Right lung (tissue), 2 donors: ENCODE measurements at regions not wholly inside any gene's neighbourhood (a gene's known extent, or its start where the extent isn't known, plus 50 kb on each side); places are given as distances from the start of the nearest gene placed in this dataset.
"Not testable (repeated sequence)": the region's sequence is repeated elsewhere in the genome, so short reads cannot be mapped to it uniquely, and the experiment has no call there.

Source experiments
- DNase-seq, 2 donors: peaks; one replicate each; pipeline ENCODE4 v3.0.0-alpha.2; 2013

- DNase-seq, result no peak
Observed at GRCh38 chr15:96470681-96471310, 140.3 kb downstream of the NR2F2 start.

DNA sequence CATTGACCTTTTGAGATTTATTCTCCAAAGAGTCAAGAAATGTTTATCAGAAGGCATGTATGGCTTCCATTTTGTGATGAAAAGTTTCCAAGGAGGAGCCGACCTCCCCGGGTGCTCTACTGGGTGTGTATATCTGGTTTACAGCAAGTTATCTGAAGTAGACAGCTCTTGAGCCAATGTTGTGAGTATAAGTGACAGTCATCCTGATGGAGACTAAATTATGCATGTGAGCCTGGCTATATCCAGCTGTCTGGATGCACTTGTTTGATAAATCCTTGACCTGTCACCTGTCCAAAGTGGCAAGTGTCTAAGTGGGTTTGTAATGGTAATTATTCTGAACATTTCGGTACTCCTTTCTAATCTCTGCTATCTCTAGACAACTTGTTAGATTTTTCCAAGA, 142.2 kb downstream of the NR2F2 start:
- no peak for DNase-seq

- DNase-seq, result no peak
Observed at GRCh38 chr15:96473556-96473955, 143.1 kb downstream of the NR2F2 start.

DNA sequence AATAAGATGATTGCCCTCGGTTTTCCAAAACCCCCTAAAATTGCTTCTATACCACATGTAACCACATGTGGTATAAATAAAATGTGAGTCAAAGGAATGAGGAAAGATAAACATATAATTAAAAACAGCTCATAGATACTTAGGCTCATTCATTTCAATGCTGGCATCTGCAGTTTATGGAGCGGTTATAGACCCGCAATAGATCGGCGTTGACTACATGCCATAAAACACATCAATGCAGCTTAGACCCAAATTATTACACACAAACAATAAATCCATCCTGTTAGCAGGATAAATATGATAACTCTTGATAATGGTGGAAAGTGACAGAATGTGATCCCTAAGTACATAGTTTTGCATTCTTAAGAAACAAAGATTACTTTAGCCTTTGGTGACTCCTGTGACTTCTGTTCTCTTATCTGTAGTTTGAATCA, 143.7 kb downstream of the NR2F2 start:
- no peak for DNase-seq

- no peak for DNase-seq
Observed at GRCh38 chr15:96477227-96477626, 146.7 kb downstream of the NR2F2 start.

- not testable (repeated sequence) for DNase-seq
Observed at GRCh38 chr15:96484412-96484811, 153.9 kb downstream of the NR2F2 start.

DNA sequence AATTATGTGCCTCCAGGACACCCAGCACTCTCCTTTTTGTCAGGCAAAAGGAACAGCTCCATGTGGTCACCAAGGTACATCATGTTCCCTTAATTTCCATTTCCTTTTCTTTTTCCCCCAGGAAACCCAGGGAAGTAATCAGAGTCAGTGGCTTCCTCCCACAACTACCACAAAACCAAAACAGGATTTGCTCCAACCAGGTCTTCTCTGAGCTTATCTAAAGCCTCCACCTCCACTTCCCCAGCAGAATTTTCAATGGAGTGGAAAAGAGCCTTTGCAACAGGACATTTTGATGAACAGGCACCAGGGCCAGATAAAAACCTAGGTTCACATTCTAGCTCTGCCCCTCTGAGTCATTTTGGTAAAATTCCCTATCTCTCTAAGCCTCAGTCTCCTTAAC, 154.3 kb downstream of the NR2F2 start:
- no peak for DNase-seq

GRCh38 chr15:96487245-96487644, 156.7 kb downstream of the NR2F2 start:
- DNase-seq, result no peak

GRCh38 chr15:96491066-96491699, 160.7 kb downstream of the NR2F2 start:
- not testable (repeated sequence) for DNase-seq

- DNase-seq, result not testable (repeated sequence)
Observed at GRCh38 chr15:96491700-96492644, 161.5 kb downstream of the NR2F2 start.

DNA sequence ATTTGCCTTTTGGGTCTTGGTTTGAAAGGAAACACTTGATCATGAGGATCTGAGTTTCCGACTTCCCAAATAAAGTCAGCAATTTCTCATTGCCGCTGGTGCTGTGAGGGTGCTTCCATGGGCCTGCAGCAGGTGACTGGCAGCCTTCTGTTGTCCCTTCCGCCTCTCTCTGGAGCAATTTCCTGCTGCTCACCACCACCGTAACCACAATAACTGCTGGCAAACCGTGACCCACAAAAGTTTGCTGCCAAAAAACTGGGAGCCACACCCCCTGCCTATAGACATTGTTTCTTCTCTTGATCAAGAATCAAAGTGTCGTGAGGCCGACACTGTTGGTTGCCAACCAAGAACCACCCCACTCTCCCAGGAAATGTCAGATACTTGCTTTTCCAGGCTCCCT, 164.0 kb downstream of the NR2F2 start:
- DNase-seq, result no peak

- no peak for DNase-seq
Observed at GRCh38 chr15:96495386-96495785, 164.9 kb downstream of the NR2F2 start.

GRCh38 chr15:96497951-96498350, 167.5 kb downstream of the NR2F2 start:
- no peak for DNase-seq

DNA sequence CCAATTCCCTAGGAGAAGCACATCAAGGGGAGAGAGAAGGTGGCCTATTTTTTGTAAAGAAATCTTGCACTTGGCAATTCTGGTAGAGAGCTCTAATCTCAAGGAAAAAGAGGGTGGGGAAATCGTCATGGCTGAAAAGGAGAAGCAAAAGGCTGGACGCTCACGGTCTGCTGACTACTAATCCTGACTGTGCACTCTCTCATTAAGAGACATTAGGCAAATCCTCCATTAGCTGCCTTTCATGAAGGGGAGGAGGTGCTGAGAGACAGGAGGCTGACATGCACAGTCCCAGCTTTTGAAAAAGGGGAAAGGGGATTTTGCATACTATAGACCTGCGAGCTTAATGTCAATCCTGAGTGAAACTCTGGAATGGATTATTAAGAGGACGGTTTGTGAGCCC, 170.0 kb downstream of the NR2F2 start:
- DNase-seq, result no peak

DNA sequence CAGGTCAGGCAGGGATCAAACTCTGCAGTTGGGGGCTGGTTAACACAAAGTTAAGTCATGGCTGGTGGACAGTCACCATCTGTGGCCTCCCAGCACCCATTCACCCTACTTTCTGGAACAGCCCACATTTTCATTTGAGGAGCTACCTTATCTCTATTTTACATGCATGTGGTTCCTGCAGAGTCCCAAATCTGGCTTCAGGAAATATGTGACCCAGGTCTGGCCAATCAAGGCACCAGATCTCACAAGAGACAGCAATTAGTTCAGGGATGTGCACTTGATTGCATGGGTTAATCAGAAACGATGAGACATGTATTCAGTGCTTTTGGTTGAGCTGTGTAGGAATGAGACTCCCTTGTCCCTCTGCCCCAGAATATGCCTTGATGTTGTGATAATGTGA, 170.9 kb downstream of the NR2F2 start:
- no peak for DNase-seq

GRCh38 chr15:96502196-96502595, 171.7 kb downstream of the NR2F2 start:
- no peak for DNase-seq

DNA sequence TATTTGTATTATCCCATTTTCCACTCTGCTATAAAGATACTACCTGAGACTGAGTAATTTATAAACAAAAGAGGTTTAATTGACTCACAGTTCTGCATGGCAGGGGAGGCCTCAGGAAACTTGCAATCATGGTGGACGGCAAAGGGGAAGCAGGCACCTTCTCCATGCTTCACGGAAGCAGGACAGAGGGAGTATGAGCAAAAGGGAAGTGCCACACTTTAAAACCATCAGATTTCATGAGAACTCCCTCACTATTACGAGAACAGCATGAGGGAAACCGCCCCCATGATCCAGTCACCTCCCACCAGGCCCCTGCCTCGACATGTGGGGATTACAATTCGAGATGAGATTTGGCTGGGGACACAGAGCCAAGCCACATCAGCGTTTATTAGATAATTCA, 172.8 kb downstream of the NR2F2 start:
- DNase-seq, result no peak

- no peak for DNase-seq
Observed at GRCh38 chr15:96504371-96504770, 173.9 kb downstream of the NR2F2 start.

DNA sequence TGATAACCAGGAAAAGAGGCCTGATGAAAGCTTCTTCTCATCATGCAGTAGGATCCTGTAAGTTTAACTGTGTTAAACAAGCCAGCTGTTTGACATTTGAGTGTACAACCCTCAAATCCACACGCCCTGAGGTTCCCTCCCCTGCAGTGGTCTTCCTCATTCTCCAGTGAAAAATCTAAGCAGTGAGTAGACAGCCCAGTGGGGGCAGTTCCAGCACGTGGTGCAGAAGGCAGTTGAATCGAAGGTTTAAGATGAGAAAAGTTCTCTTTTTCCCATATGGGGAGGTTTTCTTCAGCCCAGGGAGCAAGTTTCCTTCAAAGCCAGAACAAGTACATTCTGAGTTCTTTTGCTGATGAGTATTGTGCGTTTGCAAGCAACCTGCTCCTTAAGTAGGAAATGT, 174.5 kb downstream of the NR2F2 start:
- no peak for DNase-seq

- no peak for DNase-seq
Observed at GRCh38 chr15:96514607-96515285, 184.2 kb downstream of the NR2F2 start.

DNA sequence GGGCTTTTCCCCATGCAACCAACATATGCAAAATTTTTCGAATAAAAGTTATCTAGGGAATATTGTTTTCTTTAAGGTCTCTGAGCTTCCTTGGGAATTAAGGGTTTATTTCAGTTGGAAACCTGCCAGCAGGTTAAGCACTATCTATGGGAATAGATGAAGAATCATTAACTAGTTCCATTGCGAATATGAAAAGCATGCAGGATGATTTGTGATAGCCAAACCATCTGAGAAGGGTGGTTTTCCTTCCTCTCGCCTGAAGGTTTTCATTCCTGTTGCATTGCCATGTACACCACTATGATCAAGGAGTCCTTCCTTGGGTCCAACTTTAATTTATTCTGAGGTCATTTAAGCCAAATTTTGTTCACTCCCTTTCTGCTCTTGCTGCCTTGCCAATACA, 184.9 kb downstream of the NR2F2 start:
- DNase-seq, result no peak

- no peak for DNase-seq
Observed at GRCh38 chr15:96521386-96521785, 190.9 kb downstream of the NR2F2 start.
